ENCODE measurements at regions not wholly inside any gene's neighbourhood (a gene's known extent, or its start where the extent isn't known, plus 50 kb on each side); places are given as distances from the start of the nearest gene placed in this dataset.

DNA sequence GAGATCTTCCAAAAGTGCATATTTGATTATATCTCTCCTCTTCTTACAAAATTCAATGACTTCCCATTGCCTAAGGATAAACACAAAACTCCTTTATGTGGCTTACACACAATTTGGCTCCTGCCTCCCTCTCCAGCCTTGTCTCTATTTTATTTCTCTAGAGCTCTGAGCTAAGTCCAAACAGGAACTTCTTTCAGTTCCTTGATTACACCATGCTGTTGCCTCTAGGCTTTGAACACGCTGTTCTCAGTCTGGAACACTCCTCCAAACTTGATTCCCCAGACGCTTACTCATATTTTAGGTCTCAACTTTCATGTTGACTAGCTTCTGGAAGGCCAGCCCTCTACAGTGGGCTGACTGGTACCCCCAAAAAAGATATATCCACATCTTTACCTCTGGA is 258.5 kb downstream of the COG6 start (continued):
- TF ChIP-seq, protein P1, sequence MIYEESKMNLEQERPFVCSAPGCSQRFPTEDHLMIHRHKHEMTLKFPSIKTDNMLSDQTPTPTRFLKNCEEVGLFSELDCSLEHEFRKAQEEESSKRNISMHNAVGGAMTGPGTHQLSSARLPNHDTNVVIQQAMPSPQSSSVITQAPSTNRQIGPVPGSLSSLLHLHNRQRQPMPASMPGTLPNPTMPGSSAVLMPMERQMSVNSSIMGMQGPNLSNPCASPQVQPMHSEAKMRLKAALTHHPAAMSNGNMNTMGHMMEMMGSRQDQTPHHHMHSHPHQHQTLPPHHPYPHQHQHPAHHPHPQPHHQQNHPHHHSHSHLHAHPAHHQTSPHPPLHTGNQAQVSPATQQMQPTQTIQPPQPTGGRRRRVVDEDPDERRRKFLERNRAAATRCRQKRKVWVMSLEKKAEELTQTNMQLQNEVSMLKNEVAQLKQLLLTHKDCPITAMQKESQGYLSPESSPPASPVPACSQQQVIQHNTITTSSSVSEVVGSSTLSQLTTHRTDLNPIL (CRISPR knock-in tag; IDR thresholded peaks at IDR 0.05): no peak
- no peak for TF ChIP-seq SRF (CRISPR knock-in tag; IDR thresholded peaks at IDR 0.05)
- no peak for TF ChIP-seq ARNT (IDR thresholded peaks at IDR 0.05)
- TF ChIP-seq SREBF2 (CRISPR knock-in tag; IDR thresholded peaks at IDR 0.05): no peak
- TF ChIP-seq SMAD2 (IDR thresholded peaks at IDR 0.05; ENCODE audit: low read depth, low read length): no peak
- no peak for TF ChIP-seq SMARCE1 (IDR thresholded peaks at IDR 0.05)
- no peak for TF ChIP-seq NUFIP1 (IDR thresholded peaks at IDR 0.05; ENCODE audit: partially characterized antibody)
- no peak for TF ChIP-seq THRAP3 (IDR thresholded peaks at IDR 0.05; ENCODE audit: borderline replicate concordance)
- TF ChIP-seq, protein P2, sequence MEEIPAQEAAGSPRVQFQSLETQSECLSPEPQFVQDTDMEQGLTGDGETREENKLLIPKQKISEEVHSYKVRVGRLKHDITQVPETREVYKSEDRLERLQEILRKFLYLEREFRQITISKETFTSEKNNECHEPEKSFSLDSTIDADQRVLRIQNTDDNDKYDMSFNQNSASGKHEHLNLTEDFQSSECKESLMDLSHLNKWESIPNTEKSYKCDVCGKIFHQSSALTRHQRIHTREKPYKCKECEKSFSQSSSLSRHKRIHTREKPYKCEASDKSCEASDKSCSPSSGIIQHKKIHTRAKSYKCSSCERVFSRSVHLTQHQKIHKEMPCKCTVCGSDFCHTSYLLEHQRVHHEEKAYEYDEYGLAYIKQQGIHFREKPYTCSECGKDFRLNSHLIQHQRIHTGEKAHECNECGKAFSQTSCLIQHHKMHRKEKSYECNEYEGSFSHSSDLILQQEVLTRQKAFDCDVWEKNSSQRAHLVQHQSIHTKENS (CRISPR knock-in tag; IDR thresholded peaks at IDR 0.05): no peak

DNA sequence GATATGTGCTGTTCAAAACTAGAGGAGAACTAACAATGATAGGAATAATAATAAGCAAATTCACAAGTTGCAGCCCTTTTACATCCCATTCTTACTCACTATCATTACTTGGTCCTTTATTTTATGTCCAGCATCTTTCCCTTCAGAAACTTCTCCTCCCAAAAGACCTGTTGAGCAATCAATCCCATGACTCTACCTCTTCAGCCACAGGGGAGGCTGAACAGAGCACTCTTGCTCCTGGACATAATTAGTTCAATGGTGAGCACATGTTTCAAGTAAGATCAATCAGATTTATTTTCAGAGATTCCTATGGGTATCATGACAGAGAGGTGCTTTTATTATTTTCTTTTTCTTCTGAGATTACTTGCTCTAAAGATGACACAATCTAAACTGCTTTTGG is 260.0 kb downstream of the COG6 start:
- Histone ChIP-seq H3K4me2 (ENCODE audit: insufficient read depth, low read length) (no peak overlapping the region), H3K36me3 (ENCODE audit: control insufficient read depth, insufficient read depth, low read length) (no peaks in the 10 kb centered on the region), H4K20me1 (replicated peaks; ENCODE audit: control insufficient read depth, insufficient read depth, low read length) (no peaks in the 10 kb centered on the region), H3K9me3 (replicated peaks; ENCODE audit: control insufficient read depth, insufficient read depth, low read depth, low read length) (no peaks in the 10 kb centered on the region), H3K79me2 (ENCODE audit: control insufficient read depth, insufficient read depth, low read length) (no peaks in the 10 kb centered on the region), H3K9ac (ENCODE audit: insufficient read depth in 1 of 2, low read depth in 2 of 2, low read length in 2 of 2) (no peak overlapping the region), H3K27me3 (ENCODE audit: control insufficient read depth in 2 of 2, insufficient read depth in 2 of 2, low read length in 2 of 2) (no peaks in the 10 kb centered on the region), H2AFZ (ENCODE audit: low read depth, low read length) (no peak overlapping the region), H3K9me1 (ENCODE audit: control insufficient read depth, insufficient read depth, low read length) (no peaks in the 10 kb centered on the region), H3K4me1 (replicated peaks in 1 of 2; ENCODE audit: control insufficient read depth in 2 of 2, insufficient read depth in 2 of 2, low read length in 2 of 2) (no peaks in the 10 kb centered on the region), H3K27ac (ENCODE audit: extremely low read depth, low read depth, low read length) (no peak overlapping the region), H3K4me3 (no peak overlapping the region)
- intact Hi-C loops (cut with micrococcal nuclease): no loop called here
- BruUV-seq (replicated peaks): no TSS peak
- FAIRE-seq (no peak), DNase-seq (ENCODE audit: extremely low read depth in 1 of 4, low spot score in 3 of 4) (no peak), ATAC-seq (no peak)
- CTCF ChIA-PET (ENCODE audit: low intra/inter-chr PET ratio): no interaction called here
- POLR2A ChIA-PET: interaction anchor here (0.7 kb wide), 1 partner anchor 404 kb away, joined by 3 read pairs; no protein-coding TSS in a partner anchor
- in situ Hi-C loops (cut with MboI): no loop called here
- TF ChIP-seq ZNF140 (CRISPR knock-in tag; IDR thresholded peaks at IDR 0.05): no peak
- TF ChIP-seq, protein P3, sequence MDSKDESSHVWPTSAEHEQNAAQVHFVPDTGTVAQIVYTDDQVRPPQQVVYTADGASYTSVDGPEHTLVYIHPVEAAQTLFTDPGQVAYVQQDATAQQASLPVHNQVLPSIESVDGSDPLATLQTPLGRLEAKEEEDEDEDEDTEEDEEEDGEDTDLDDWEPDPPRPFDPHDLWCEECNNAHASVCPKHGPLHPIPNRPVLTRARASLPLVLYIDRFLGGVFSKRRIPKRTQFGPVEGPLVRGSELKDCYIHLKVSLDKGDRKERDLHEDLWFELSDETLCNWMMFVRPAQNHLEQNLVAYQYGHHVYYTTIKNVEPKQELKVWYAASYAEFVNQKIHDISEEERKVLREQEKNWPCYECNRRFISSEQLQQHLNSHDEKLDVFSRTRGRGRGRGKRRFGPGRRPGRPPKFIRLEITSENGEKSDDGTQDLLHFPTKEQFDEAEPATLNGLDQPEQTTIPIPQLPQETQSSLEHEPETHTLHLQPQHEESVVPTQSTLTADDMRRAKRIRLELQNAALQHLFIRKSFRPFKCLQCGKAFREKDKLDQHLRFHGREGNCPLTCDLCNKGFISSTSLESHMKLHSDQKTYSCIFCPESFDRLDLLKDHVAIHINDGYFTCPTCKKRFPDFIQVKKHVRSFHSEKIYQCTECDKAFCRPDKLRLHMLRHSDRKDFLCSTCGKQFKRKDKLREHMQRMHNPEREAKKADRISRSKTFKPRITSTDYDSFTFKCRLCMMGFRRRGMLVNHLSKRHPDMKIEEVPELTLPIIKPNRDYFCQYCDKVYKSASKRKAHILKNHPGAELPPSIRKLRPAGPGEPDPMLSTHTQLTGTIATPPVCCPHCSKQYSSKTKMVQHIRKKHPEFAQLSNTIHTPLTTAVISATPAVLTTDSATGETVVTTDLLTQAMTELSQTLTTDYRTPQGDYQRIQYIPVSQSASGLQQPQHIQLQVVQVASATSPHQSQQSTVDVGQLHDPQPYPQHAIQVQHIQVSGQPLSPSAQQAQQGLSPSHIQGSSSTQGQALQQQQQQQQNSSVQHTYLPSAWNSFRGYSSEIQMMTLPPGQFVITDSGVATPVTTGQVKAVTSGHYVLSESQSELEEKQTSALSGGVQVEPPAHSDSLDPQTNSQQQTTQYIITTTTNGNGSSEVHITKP (IDR thresholded peaks at IDR 0.05; ENCODE audit: partially characterized antibody): no peak
- TF ChIP-seq, protein P4, sequence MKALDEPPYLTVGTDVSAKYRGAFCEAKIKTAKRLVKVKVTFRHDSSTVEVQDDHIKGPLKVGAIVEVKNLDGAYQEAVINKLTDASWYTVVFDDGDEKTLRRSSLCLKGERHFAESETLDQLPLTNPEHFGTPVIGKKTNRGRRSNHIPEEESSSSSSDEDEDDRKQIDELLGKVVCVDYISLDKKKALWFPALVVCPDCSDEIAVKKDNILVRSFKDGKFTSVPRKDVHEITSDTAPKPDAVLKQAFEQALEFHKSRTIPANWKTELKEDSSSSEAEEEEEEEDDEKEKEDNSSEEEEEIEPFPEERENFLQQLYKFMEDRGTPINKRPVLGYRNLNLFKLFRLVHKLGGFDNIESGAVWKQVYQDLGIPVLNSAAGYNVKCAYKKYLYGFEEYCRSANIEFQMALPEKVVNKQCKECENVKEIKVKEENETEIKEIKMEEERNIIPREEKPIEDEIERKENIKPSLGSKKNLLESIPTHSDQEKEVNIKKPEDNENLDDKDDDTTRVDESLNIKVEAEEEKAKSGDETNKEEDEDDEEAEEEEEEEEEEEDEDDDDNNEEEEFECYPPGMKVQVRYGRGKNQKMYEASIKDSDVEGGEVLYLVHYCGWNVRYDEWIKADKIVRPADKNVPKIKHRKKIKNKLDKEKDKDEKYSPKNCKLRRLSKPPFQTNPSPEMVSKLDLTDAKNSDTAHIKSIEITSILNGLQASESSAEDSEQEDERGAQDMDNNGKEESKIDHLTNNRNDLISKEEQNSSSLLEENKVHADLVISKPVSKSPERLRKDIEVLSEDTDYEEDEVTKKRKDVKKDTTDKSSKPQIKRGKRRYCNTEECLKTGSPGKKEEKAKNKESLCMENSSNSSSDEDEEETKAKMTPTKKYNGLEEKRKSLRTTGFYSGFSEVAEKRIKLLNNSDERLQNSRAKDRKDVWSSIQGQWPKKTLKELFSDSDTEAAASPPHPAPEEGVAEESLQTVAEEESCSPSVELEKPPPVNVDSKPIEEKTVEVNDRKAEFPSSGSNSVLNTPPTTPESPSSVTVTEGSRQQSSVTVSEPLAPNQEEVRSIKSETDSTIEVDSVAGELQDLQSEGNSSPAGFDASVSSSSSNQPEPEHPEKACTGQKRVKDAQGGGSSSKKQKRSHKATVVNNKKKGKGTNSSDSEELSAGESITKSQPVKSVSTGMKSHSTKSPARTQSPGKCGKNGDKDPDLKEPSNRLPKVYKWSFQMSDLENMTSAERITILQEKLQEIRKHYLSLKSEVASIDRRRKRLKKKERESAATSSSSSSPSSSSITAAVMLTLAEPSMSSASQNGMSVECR (CRISPR knock-in tag; IDR thresholded peaks at IDR 0.05): no peak
